ENCODE measurements at regions not wholly inside any gene's neighbourhood (a gene's known extent, or its start where the extent isn't known, plus 50 kb on each side); places are given as distances from the start of the nearest gene placed in this dataset.

DNA sequence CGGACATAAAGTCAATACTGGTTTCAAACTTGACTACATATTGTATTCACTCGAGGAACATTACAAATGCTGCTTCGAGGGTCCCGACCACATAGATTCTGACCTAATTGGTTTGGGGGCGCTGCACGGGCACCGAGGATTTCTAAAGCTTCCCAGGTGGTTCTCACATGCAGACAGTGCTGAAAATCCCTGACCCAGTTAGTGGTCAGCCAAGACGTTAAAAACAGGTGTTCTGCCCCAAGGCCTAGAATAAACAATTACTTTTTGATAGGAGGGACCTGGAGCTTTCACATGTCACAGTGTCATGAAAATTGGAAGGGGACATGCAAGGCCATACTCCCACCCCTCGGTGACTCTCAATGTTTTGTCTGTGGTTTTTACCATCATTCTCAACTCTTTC lies 368.9 kb downstream of the RNF144A start:
- DNase-seq (ENCODE audit: low read depth in 1 of 2, low spot score in 1 of 2) = no peak

DNA sequence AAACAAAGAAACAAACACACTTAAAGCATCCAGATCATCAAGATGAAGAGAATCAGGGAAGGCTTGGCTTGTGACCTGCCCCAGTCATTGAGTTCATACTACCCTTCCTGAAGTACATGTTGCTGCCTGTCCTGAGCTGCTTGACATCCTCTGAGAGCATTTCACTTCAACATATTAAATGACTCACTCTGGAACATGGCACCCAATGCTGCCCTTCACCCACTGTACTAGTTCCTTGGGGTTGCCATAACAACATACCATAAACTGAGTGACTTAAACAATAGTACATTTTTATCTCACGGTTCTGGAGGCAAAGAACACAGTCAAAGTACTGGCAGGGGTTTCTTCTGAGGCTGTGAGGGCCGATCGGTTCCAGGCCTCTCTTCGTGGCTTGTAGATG lies 371.3 kb downstream of the RNF144A start:
- DNase-seq (ENCODE audit: low read depth in 1 of 2, low spot score in 1 of 2) = no peak

DNA sequence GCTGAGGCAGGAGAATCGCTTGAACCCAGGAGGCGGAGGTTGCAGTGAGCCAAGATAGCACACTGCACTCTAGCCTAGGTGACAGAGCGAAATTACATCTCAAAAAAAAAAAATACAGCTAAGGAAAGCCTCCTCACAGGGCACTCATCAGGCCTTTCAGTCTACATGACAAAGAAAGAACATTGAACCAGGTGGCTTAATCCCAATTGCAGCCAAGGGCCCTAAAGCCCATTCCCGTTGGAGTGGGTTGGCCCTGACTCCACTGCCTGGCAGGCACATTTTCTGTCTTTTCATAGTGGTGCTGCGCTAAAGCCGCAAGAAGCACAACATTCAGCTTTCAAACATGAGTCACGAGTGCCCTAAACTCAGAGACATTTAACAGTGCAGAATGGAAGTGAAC lies 372.5 kb downstream of the RNF144A start:
- DNase-seq (ENCODE audit: low read depth in 1 of 2, low spot score in 1 of 2) = no peak

DNA sequence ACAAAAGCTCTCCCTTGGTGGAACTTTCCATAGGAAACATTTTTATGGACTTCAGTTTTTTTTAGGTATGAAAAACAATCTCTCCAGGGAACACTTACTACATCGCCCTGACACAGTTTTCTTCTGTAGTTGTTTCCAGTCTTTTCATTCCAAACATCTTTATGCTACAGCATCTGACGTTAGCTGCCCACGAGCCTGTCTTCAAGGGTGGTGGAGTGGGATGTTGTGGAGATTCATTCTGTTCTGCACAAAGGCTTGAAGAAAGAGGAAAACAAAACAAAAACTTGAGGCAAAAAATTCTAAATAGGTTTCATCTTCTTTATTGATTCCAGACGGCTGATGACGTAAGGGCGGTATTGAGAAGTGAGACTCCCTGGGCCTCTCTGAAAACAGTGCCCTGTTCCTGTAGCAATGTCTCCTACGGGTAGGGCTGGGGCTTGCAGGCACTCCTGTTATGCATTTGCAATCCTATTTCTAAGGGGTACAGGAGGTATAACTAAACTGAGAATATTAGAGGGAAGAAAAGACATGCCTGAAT lies 375.0 kb downstream of the RNF144A start:
- no peak for DNase-seq (ENCODE audit: low read depth in 1 of 2, low spot score in 1 of 2)

DNA sequence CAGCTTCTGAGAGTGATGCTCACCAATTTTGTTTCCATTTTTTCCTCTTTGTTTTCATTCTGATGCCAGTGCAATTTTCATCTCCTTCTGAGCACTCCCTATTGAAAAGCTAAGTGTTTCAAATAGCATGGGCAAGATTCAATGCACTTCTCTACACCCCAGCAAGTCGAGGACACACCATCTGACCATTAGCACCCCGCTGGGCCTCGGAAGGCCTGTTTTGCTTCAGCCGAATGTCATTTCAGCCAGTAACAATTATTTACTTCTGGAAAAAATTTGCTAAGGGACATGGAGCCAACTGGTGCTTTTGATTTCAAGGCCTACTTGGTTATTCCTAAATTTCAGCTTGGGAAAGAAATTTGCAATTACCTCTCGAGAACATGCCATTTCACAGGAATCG lies 392.4 kb downstream of the RNF144A start:
- DNase-seq (ENCODE audit: low read depth in 1 of 2, low spot score in 1 of 2) = no peak

DNA sequence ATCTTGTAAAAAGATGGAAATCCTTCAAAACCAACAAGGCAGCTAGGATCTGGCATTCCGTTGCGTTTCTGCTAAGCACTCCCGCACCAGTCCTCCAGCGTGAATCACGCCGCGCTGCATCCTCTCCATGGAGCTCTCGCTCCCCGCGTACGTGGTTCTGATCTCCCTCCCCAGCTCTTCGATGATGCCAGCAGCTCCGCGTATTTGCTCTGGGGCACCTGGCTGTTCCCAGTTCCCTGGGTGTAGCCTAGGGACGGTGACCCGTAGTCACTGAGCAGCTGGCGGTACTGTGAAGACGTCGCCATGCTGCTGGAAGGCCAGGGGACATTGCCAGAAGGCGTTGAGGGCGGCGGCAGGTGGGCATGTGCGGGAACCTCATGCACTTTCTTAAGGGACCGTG lies 407.5 kb downstream of the RNF144A start:
- DNase-seq (ENCODE audit: low read depth in 1 of 2, low spot score in 1 of 2) = no peak

DNA sequence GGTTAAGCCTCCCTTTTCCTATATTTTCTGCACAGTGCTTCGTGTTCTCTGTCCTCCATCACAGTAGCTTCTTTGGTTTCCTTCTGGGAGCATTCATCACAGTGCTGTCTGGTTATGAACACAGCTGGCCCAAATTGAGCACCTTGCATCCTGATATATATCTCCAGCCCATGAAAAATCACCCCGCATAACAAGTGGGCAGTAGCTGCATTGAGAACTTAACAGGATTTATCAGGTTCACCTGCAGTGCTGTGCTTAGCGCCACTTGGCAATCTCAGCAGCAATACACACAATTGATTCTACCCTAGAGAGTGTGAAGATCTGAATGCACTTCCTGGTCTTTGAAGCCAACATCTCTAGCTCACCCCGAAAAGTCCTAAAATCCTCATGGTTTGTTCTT lies 408.0 kb downstream of the RNF144A start:
- DNase-seq (ENCODE audit: low read depth in 1 of 2, low spot score in 1 of 2) = no peak

DNA sequence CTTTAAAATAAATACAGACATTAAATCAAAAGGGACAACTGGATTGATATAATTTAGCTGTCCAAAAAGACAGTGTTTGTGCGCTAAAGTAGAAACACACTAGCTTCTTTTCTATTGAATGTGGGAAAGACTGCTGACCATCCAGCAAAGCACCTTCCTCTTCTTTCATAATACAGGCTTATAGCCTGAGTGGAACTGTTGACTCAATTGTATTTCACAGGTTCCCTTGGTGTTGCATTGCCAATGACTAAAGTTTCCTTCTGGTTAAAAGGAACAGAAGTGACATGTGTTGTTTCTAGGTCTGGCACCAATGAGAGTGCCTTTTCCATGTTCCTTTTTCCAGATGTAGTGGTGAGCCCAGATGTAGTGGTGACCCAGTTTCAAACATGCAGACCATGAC lies 412.3 kb downstream of the RNF144A start:
- DNase-seq (ENCODE audit: low read depth in 1 of 2, low spot score in 1 of 2) = no peak

DNA sequence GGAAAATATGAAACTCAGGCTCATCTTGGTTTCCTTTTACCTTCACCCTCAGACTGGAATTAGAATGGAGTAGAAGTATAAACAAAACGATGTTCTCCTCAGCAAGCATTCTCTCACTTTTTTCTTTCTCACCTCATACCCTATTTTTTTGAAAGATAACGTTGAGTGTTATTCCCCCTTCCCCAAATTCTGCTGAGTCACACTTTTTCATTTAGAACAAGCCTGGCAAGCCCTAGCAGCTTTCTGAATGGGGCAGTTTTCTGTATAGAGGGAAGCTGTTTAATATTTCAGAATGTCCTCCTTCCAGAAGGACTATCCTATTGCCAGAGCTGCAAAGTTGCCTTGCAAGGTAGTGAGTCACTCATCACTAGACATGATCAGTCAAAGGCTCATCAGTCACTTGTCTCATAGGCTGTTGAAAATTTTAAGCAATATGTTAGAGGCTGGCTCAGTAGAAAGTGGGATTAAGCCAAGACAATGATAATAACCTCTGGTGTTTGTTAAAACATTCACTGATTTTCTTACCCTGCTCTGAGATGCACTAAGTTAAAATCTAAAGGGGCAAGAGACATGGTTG lies 416.1 kb downstream of the RNF144A start:
- no peak for DNase-seq (ENCODE audit: low read depth in 1 of 2, low spot score in 1 of 2)

DNA sequence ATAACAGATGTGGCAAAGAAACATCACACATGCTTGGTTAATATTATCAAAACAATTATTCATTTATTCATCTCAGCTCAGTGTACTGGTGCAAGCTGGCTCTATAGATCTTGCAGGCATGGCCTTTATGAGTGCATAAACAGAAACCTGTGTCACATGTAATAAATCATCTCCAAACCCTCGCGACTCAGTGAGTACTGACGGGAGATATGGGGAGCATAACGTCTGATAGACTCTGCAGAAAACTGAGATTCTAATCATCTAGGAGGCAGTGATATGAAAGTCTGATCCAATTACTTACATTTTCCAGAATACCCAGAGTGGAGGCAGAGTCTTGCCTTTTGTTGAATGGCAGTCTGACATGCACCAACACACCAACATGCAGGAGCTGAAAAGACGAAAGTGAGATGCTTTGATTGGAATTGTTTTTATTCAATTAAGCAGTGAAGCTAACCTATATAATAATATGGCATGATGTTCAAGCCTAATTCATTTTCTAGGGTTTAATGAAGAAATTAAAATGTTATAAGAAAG lies 416.8 kb downstream of the RNF144A start:
- no peak for DNase-seq (ENCODE audit: low read depth in 1 of 2, low spot score in 1 of 2)

DNA sequence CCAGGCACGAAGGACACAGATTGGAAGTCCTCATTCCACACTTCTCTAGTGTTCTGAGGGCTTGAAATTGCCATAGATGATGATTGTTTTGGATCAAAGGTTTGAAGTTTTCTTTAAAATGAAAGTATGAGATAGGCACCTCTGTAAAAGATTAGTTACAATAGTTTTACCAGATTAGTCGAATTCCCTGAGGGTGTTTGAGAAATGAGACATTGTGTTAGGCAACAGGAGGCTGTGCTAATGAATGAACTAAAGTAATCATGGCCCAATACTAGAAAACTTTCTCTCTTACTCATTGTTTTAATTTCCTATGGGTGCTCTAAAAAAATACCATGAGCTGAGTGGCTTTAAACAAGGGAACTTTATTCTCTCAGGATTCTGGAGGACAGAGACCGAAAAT lies 421.7 kb downstream of the RNF144A start:
- DNase-seq (ENCODE audit: low read depth in 1 of 2, low spot score in 1 of 2) = no peak

DNA sequence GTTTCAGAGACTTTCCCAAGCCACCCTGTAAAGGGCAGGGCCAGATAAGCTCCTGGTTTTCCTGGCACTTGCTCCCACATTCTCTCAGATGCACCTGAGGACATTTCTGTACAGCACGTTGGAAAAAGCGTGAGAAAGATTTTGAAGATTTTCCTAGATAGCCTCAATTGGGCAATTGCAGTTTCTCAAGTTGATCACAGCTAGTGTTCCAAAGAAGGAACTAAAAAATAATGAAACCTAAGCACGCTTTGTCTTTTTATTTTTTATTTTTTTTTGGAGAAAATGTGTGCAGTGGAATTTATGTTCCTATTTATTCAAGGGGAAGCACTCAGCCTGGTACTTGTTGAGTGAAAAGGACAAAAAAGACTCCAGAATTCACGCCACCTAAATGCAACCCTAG lies 429.1 kb downstream of the RNF144A start:
- DNase-seq (ENCODE audit: low read depth in 1 of 2, low spot score in 1 of 2) = no peak

DNA sequence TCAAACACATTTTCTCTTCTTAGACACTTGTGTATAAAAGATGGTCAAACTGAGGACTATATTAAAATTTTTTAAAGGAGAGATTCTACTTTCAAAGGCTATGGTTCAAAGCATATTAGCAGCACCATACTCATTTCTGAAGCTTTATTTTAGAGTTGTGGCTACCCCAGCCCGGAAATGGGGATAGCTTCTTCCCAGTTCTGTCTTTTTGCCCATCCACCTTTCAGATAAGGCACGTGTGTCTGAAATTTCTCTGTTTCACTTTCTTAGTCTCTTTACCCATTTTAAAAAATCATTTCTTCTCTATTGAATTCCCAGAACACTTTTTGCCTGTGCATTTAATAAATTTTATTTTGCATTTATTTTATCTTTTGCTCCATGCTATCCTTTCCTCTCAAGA lies 431.5 kb downstream of the RNF144A start:
- no peak for DNase-seq (ENCODE audit: low read depth in 1 of 2, low spot score in 1 of 2)

DNA sequence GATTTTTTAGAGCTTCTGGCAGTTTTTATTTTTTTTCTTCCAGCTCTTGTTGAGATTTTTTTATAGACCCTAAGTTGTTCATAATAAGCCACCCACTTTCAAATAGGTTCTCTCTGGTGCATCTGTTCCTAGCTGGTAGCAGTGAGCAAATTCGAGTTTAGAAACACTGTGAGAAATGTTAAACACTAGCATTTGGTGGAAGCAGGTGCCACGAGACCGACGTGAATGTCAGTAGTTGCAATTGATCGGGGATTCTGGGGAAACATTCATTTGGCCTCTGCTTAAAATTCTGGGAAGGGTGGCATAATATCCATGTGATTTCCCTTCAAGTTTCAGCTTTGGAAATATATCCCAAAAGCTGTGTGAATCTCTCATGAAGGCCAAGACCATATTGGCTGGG lies 435.0 kb downstream of the RNF144A start:
- no peak for DNase-seq (ENCODE audit: low read depth in 1 of 2, low spot score in 1 of 2)

DNA sequence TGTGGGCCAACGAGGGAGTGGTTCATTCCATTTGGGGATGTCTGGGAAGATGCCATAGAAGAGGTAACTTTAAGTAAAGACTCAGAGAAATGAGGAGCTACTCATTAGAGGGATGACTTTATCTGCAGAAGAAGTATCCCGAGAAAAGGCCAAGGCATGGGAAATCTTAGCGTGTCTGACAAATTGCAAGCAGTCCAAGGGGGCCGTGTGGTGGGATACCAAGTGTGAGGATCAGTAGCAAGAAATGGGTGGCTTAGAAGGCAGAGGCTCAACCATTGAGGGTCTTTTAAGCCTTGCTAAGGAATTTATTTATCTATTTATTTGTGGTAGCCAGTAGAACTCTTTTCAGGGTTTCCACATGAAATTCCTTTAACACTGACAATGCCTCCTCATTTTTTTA lies 436.4 kb downstream of the RNF144A start:
- DNase-seq (ENCODE audit: low read depth in 1 of 2, low spot score in 1 of 2) = no peak

DNA sequence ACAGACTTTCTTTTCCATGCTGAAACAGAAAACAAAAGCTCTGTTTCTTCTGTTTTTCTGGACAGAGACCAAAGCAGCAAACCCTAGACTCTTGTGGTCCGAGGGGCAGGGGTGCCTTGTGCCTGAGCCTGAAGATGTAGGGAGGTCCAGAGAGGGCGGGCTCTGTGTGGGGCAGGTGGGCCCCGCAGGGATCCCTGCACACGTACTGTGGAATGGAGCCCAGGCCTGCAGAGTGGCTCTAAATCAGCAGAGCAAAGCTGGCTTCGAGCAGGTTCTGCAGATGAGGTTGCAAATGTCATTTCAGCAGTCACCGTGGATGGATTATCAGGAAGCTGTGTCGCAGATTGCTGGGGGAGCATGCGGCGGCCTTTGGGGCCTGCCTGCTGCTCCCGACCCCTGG lies 438.6 kb downstream of the RNF144A start:
- no peak for DNase-seq (ENCODE audit: low read depth in 1 of 2, low spot score in 1 of 2)

DNA sequence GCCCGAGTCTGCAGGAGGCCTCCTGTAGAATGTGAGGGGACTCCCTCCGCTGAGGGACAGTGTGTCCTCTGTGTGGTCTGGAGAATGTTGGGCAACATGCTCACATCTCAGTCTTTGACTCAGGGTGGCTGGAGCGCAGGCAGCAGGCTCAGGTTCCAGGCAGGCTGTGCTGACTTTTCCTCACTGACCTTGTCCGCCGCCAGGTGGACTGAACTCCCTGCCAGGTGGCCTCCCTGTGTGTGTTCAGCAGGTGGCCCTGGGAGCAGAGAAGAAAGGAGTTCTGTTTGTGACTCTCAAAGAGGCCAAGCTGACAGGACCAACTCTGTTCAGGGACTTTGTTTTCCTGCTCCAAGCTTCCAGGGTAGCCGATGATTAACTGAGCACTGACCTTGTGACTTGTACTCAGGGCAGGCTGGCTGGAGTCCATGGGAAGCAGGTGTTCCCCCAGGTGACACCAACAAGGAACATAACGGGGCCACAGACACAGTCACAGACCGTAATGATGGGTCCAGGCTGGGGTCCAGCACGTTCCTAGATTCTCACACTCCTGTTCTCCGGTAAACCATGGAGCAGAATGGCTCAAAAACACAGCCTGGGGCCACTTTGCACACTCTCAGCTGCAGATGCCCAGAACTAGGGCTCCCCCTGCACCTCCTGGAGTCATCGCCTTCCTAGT lies 439.8 kb downstream of the RNF144A start:
- DNase-seq (ENCODE audit: low read depth in 1 of 2, low spot score in 1 of 2) = no peak

DNA sequence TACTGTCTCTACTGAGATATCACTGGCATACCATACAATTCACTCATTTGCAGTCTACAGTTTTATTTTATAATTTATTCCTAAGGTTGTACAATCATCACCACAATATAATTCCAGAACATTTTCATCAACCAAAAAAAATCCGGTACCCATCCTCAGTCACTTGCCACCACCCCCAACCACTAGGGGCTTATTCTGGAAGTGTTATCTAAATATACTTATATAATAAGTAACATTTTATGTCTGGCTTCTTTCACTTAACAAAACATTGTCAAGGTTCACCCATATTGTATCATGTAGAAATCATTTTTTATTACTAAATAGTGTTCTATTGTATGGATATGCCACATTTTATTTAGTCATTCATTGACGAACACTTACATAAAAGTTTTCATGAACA lies 440.8 kb downstream of the RNF144A start:
- DNase-seq (ENCODE audit: low read depth in 1 of 2, low spot score in 1 of 2) = no peak

DNA sequence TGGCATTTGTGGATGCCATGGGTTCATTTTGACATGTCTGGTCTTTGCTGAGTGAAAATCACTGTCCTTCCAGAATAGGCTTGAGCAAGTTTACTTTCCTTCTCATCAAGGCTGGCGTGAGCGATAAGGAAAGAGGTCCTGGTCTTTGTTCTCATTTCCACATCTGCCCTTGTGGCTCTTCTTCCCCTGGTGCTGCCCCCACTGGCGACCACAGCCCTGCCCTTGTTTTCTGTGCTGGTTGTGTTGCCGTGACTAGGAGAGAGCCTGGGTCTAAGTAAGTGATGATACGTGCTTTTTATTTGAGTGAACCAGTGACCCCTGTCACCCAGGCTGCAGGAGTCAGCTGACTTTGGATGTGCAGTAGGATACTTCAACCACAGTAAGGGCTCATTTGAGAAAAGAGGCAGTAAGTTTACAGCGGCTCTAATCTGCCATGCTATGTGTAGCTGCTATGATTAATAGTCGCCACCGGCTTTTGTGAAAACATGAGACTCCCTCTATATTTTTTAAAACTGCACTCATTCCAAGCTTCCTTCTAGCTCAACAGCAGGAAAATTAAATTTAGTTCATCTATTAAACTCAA lies 441.7 kb downstream of the RNF144A start:
- no peak for DNase-seq (ENCODE audit: low read depth in 1 of 2, low spot score in 1 of 2)

DNA sequence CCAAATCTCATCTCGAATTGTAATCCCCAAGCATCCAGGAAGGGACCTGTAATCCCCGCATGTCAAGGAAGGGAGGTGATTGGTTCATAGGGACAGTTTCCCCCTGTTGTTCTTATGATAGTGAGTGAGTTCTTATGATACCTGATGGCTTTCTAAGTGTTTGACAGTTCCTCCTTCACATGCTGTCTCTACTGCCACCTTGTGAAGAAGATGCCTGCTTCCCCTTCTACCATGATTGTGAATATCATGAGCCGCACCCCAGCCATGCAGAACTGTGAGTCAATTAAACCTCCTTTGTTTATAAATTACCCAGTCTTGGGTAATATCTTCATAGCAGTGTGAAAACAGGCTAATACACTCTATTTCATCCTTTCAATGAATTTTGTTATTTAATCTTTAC lies 446.7 kb downstream of the RNF144A start:
- DNase-seq (ENCODE audit: low read depth in 1 of 2, low spot score in 1 of 2) = no peak

DNA sequence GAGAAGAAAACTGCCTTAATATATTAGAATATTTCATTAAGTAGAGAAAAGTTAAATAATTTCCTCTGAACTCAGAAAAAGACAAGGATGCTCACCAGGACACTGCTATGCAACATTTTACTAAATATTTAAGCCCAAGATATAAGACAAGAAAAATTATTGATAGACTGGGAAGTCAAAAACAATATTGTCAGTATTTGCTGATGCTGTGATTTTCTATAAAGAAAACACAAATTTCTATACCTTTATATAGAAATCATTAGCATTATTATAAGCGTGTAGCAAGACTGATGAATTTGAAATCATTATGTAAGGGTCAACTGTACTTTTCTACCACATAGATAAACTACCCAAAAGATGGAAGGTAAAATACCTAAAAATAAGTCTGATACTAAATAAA lies 451.0 kb downstream of the RNF144A start:
- no peak for DNase-seq (ENCODE audit: low read depth in 1 of 2, low spot score in 1 of 2)

DNA sequence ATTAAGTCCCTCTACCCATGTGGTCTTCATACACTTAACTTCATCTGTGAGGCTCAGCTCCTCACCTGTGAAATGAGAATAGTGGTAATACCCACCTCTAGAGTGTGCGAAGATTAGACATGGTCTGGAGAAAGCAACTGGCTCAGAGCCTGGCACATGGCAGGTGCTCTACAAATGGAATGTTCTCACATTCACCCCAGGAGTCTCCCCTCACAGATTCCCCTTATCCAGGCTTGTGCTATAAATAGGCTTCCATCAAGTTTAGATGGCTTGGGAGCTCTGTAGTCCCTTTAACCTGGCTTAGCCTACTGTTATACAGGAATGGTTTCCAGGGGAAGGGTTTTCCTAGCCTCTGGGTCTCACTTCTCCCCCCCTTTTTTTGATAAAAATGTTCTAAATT lies 455.9 kb downstream of the RNF144A start:
- no peak for DNase-seq (ENCODE audit: low read depth in 1 of 2, low spot score in 1 of 2)

DNA sequence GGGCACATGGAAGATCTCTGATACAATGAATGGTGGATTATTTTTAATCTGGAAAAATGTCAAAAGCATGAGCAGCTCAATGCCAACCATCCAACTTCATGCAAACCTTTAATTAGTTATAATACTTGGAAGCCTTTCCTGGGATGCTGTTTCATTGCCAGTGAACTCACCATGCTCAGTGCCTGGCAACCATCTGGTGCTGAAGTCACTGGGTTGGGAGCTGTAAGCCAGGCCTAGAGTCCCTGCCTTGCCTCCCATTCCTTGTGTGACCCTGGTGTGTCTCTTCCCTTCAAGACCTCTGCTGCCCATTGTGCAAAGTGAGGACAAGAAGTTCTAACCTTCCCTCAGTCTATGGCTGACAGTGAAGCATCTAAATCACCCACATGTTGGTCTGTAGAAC lies 458.7 kb downstream of the RNF144A start:
- DNase-seq (ENCODE audit: low read depth in 1 of 2, low spot score in 1 of 2) = no peak
